Parathyroid adenoma (tissue), 2 donors: ENCODE measurements at regions not wholly inside any gene's neighbourhood (a gene's known extent, or its start where the extent isn't known, plus 50 kb on each side); places are given as distances from the start of the nearest gene placed in this dataset.

Experiments used
- H2AFZ ChIP-seq: fragments of 300-600 bp; sonication (generic); one replicate; pipeline ENCODE4 v1.7.0; 2017; ENCODE audit warnings: antibody characterized with exemption, mild to moderate bottlenecking
- H3K27ac ChIP-seq: fragments of 300-600 bp; sonication (generic); one replicate; pipeline ENCODE4 v1.7.0; 2017
- H3K27me3 ChIP-seq: fragments of 300-600 bp; sonication (generic); one replicate; pipeline ENCODE4 v1.7.0; 2017; ENCODE audit warnings: low read length; ENCODE audit not compliant: control insufficient read depth, insufficient read depth
- H3K36me3 ChIP-seq: fragments of 300-600 bp; sonication (generic); one replicate; pipeline ENCODE4 v1.7.0; 2017; ENCODE audit warnings: low read length; ENCODE audit not compliant: control insufficient read depth, insufficient read depth
- H3K4me1 ChIP-seq: fragments of 300-600 bp; sonication (generic); one replicate; pipeline ENCODE4 v1.7.0; 2017; ENCODE audit warnings: control low read depth
- H3K4me2 ChIP-seq: fragments of 300-600 bp; sonication (generic); one replicate; pipeline ENCODE4 v1.7.0; 2017; ENCODE audit warnings: low read length
- H3K4me3 ChIP-seq: fragments of 300-600 bp; sonication (generic); one replicate; pipeline ENCODE4 v1.7.0; 2017; ENCODE audit warnings: low read depth, low read length
- H3K79me2 ChIP-seq: fragments of 300-600 bp; sonication (generic); one replicate; pipeline ENCODE4 v1.7.0; 2017; ENCODE audit warnings: control low read depth
- H3K9ac ChIP-seq: fragments of 300-600 bp; sonication (generic); one replicate; pipeline ENCODE4 v1.7.0; 2017; ENCODE audit warnings: mild to moderate bottlenecking
- H3K9me3 ChIP-seq: fragments of 300-600 bp; sonication (generic); one replicate; pipeline ENCODE4 v1.7.0; 2017; ENCODE audit warnings: low read length; ENCODE audit not compliant: control insufficient read depth
- TF ChIP-seq, protein P1 (sequence below): fragments of 300-600 bp; sonication (generic); IDR thresholded peaks from one replicate; pipeline ENCODE4 v1.7.0; 2017; ENCODE audit warnings: antibody characterized with exemption, mild to moderate bottlenecking
- donor health status: primary hyperparathyroidism.

DNA sequence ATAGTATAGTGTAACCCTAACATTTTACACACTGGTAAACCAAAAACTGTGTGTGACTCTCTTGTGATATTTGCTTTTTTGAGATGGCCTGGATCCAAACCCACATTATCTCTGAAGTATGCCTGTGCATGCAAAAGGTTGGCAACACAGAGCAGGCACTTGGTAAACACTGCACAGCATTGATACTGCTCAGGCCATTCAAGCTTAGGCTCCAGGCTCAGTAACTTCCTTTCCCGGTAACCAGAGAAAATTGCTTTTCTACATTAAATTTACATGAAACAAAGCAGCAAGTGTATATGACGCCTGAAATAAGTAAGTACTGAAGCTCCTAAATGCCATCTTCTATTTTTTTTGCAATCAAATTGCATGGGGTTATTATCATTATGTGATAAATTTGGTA is 205.7 kb downstream of the EPM2A start:
- H3K4me3 ChIP-seq, result no peak overlapping the region
- H2AFZ ChIP-seq, result no peak overlapping the region
- H3K79me2 ChIP-seq, result no peaks in the 10 kb centered on the region
- H3K36me3 ChIP-seq, result no peaks in the 10 kb centered on the region
- no peak overlapping the region for H3K4me2 ChIP-seq
- no peak overlapping the region for H3K27ac ChIP-seq
- no peak overlapping the region for H3K9ac ChIP-seq
- no peaks in the 10 kb centered on the region for H3K4me1 ChIP-seq
- H3K27me3 ChIP-seq, result no peaks in the 10 kb centered on the region
- TF ChIP-seq, protein P1, sequence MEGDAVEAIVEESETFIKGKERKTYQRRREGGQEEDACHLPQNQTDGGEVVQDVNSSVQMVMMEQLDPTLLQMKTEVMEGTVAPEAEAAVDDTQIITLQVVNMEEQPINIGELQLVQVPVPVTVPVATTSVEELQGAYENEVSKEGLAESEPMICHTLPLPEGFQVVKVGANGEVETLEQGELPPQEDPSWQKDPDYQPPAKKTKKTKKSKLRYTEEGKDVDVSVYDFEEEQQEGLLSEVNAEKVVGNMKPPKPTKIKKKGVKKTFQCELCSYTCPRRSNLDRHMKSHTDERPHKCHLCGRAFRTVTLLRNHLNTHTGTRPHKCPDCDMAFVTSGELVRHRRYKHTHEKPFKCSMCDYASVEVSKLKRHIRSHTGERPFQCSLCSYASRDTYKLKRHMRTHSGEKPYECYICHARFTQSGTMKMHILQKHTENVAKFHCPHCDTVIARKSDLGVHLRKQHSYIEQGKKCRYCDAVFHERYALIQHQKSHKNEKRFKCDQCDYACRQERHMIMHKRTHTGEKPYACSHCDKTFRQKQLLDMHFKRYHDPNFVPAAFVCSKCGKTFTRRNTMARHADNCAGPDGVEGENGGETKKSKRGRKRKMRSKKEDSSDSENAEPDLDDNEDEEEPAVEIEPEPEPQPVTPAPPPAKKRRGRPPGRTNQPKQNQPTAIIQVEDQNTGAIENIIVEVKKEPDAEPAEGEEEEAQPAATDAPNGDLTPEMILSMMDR, result no peak
- H3K9me3 ChIP-seq, result no peaks in the 10 kb centered on the region

DNA sequence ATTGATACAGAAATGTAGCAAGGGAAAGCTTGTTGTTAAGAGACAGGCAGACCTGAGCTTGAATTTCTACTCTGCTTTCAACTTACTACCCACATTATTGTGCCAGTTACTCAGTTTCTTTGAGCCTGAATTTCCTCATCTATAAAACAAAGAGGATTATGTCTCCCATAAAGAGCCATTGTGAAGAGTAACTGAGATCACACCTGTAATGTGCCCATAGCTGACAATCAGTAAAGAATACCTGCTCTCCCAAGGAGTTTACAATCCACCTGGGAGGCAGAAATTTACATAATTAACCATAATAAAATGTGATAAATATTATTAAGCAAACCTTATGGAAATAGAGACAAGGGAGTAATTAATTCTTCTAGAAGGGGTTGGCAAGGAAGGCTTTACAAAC is 204.9 kb downstream of the EPM2A start:
- no peak overlapping the region for H3K4me2 ChIP-seq
- H3K27ac ChIP-seq, result no peak overlapping the region
- no peak overlapping the region for H2AFZ ChIP-seq
- no peak overlapping the region for H3K9ac ChIP-seq
- H3K27me3 ChIP-seq, result no peaks in the 10 kb centered on the region
- H3K4me3 ChIP-seq, result no peak overlapping the region
- H3K36me3 ChIP-seq, result no peaks in the 10 kb centered on the region
- TF ChIP-seq, protein P1, result no peak
- no peaks in the 10 kb centered on the region for H3K4me1 ChIP-seq
- H3K9me3 ChIP-seq, result no peaks in the 10 kb centered on the region
- no peaks in the 10 kb centered on the region for H3K79me2 ChIP-seq

DNA sequence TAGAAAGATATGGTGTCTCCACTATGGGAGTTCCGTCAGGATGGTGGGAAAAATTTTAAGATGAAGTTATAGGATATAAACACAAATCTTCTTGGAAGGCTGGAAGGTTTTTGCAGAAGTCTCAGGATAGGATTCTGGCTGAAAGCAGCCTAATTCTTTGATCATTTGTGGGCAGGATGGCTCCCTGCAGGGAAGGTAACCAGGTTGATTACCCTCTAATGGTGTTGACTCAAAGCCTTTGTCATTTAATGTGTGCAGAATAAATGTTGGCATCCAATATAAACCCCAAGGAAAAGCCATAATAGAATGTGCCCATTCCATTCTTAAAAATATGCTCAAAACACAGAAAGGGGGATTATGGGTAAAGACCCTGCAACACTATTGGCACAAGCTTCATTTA is 204.3 kb downstream of the EPM2A start:
- H2AFZ ChIP-seq, result no peak overlapping the region
- H3K79me2 ChIP-seq, result no peaks in the 10 kb centered on the region
- no peaks in the 10 kb centered on the region for H3K36me3 ChIP-seq
- no peaks in the 10 kb centered on the region for H3K27me3 ChIP-seq
- no peak overlapping the region for H3K4me2 ChIP-seq
- no peak overlapping the region for H3K27ac ChIP-seq
- TF ChIP-seq, protein P1, result no peak
- no peak overlapping the region for H3K9ac ChIP-seq
- no peak overlapping the region for H3K4me3 ChIP-seq
- H3K9me3 ChIP-seq, result no peaks in the 10 kb centered on the region
- H3K4me1 ChIP-seq, result no peaks in the 10 kb centered on the region

DNA sequence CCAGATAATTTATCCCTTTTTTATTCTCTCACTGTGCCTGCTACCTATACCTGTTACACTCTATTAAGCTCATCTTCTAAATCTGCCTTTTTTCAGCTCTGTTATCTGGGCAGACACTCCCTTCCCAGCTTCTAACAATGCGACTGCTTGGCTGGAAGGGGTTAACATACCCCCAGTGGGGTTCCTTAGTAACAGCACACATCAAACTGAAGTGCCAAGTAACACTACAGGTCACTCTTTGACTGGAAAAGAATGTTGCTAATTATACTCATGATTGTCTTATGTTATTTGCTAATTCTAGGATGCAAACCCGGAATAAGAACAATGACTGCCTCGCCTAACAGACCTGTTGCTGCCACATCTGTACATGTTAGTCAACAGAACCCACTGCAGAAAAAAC is 203.5 kb downstream of the EPM2A start:
- no peaks in the 10 kb centered on the region for H3K27me3 ChIP-seq
- no peaks in the 10 kb centered on the region for H3K9me3 ChIP-seq
- no peak overlapping the region for H3K4me2 ChIP-seq
- no peak overlapping the region for H3K4me3 ChIP-seq
- no peak overlapping the region for H2AFZ ChIP-seq
- TF ChIP-seq, protein P1, result no peak
- no peaks in the 10 kb centered on the region for H3K79me2 ChIP-seq
- no peak overlapping the region for H3K9ac ChIP-seq
- no peaks in the 10 kb centered on the region for H3K36me3 ChIP-seq
- no peaks in the 10 kb centered on the region for H3K4me1 ChIP-seq
- no peak overlapping the region for H3K27ac ChIP-seq

DNA sequence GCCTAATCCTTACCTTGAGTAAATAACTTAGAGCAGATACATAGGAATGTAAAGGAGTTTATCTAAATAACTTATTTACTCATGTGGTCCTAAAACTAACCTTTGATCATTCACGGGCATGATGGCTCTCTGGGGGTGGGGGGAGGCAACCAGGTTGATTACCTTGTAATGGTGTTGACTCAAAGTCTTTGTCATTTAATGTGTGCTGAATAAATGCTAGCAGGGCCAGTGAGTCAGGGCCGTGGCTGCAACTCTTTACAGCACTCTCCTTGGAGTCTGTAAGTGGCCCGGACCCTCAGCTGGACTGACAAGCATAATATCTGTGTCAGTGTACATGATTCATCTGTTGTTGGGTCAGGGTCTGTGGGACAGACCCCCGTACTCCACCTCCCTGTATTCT is 203.0 kb downstream of the EPM2A start:
- TF ChIP-seq, protein P1, result no peak
- H3K27me3 ChIP-seq, result no peaks in the 10 kb centered on the region
- no peaks in the 10 kb centered on the region for H3K79me2 ChIP-seq
- H3K9ac ChIP-seq, result no peak overlapping the region
- H3K4me3 ChIP-seq, result no peak overlapping the region
- no peak overlapping the region for H3K4me2 ChIP-seq
- H3K9me3 ChIP-seq, result no peaks in the 10 kb centered on the region
- H3K36me3 ChIP-seq, result no peaks in the 10 kb centered on the region
- no peak overlapping the region for H3K27ac ChIP-seq
- no peaks in the 10 kb centered on the region for H3K4me1 ChIP-seq
- no peak overlapping the region for H2AFZ ChIP-seq
